ENCODE measurements at regions not wholly inside any gene's neighbourhood (a gene's known extent, or its start where the extent isn't known, plus 50 kb on each side); places are given as distances from the start of the nearest gene placed in this dataset.
"Not testable (repeated sequence)": the region's sequence is repeated elsewhere in the genome, so short reads cannot be mapped to it uniquely, and the experiment has no call there.

GRCh38 chr16:88148682-88149081 is 197.4 kb downstream of the BANP start:
- POLR2A ChIA-PET = interaction anchor here (0.6 kb wide), 1 partner anchor 301 kb away, joined by 4 read pairs; no protein-coding TSS in a partner anchor
- H3K4me2 ChIP-seq (ENCODE audit: insufficient read depth, low read length); H4K20me1 ChIP-seq (replicated peaks; ENCODE audit: control insufficient read depth, insufficient read depth, low read length); H3K9ac ChIP-seq (ENCODE audit: insufficient read depth in 1 of 2, low read depth in 2 of 2, low read length in 2 of 2); H3K27ac ChIP-seq (ENCODE audit: extremely low read depth, low read depth, low read length); H3K27me3 ChIP-seq (ENCODE audit: control insufficient read depth in 2 of 2, insufficient read depth in 2 of 2, low read length in 2 of 2); BruUV-seq (replicated peaks); H3K79me2 ChIP-seq (ENCODE audit: control insufficient read depth, insufficient read depth, low read length); CTCF ChIA-PET (ENCODE audit: low intra/inter-chr PET ratio); FAIRE-seq; H3K4me3 ChIP-seq; H3K36me3 ChIP-seq (ENCODE audit: control insufficient read depth, insufficient read depth, low read length); H3K9me3 ChIP-seq (replicated peaks; ENCODE audit: control insufficient read depth, insufficient read depth, low read depth, low read length); H3K9me1 ChIP-seq (ENCODE audit: control insufficient read depth, insufficient read depth, low read length); H2AFZ ChIP-seq (ENCODE audit: low read depth, low read length); ATAC-seq; in situ Hi-C loops (cut with MboI); DNase-seq (ENCODE audit: extremely low read depth in 1 of 4, low spot score in 3 of 4); intact Hi-C loops (cut with micrococcal nuclease): not testable (repeated sequence)
- 19% methylated on average over 10 of the region's 11 CpGs for WGBS (ENCODE audit: insufficient coverage, low coverage, missing lambda C conversion rate)
- H3K4me1 ChIP-seq (replicated peaks in 1 of 2; ENCODE audit: control insufficient read depth in 2 of 2, insufficient read depth in 2 of 2, low read length in 2 of 2) = peaks cover 20 to 41% of the 10 kb centered on the region in 2 experiments

- H3K36me3 ChIP-seq (ENCODE audit: control insufficient read depth, insufficient read depth, low read length); BruUV-seq (replicated peaks); H3K27ac ChIP-seq (ENCODE audit: extremely low read depth, low read depth, low read length); H3K9ac ChIP-seq (ENCODE audit: insufficient read depth in 1 of 2, low read depth in 2 of 2, low read length in 2 of 2); intact Hi-C loops (cut with micrococcal nuclease); H3K4me2 ChIP-seq (ENCODE audit: insufficient read depth, low read length); H2AFZ ChIP-seq (ENCODE audit: low read depth, low read length); H3K9me3 ChIP-seq (replicated peaks; ENCODE audit: control insufficient read depth, insufficient read depth, low read depth, low read length); H3K27me3 ChIP-seq (ENCODE audit: control insufficient read depth in 2 of 2, insufficient read depth in 2 of 2, low read length in 2 of 2); H3K9me1 ChIP-seq (ENCODE audit: control insufficient read depth, insufficient read depth, low read length); H3K79me2 ChIP-seq (ENCODE audit: control insufficient read depth, insufficient read depth, low read length); in situ Hi-C loops (cut with MboI); H3K4me3 ChIP-seq; H4K20me1 ChIP-seq (replicated peaks; ENCODE audit: control insufficient read depth, insufficient read depth, low read length); TF ChIP-seq TOE1 (CRISPR knock-in tag; IDR thresholded peaks at IDR 0.05; ENCODE audit: borderline replicate concordance, low read depth); MYNN (CRISPR knock-in tag; IDR thresholded peaks at IDR 0.05); PBX2 (CRISPR knock-in tag; IDR thresholded peaks at IDR 0.05; ENCODE audit: low read depth): not testable (repeated sequence)
- DNase-seq (ENCODE audit: extremely low read depth in 1 of 4, low spot score in 3 of 4) (peak; percentile 25 to 85 (median 56)), ATAC-seq (peak; percentile 90), FAIRE-seq (peak; percentile 97)
- CTCF ChIA-PET (ENCODE audit: low intra/inter-chr PET ratio) = interaction anchor here (0.6 kb wide), 1 partner anchor 67 kb away, joined by 3 read pairs; no protein-coding TSS in a partner anchor
- 2% methylated on average over 10 of the region's 14 CpGs for WGBS (ENCODE audit: insufficient coverage, low coverage, missing lambda C conversion rate)
- POLR2A ChIA-PET = interaction anchor here (0.6 kb wide), 1 partner anchor 301 kb away, joined by 4 read pairs; no protein-coding TSS in a partner anchor
- H3K4me1 ChIP-seq (replicated peaks in 1 of 2; ENCODE audit: control insufficient read depth in 2 of 2, insufficient read depth in 2 of 2, low read length in 2 of 2) = peaks cover 20 to 36% of the 10 kb centered on the region in 2 experiments
- TF ChIP-seq TOE1 (IDR thresholded peaks at IDR 0.05; ENCODE audit: borderline replicate concordance) (0 out of 2 replicates have a peak, but pooled peaks have one; percentile 24), DMBX1 (CRISPR knock-in tag; IDR thresholded peaks at IDR 0.05; ENCODE audit: borderline replicate concordance) (peak; percentile 72), MYNN (IDR thresholded peaks at IDR 0.05) (peak; percentile 62; the same call in 1 of the 2 replicates), TBL1XR1 (IDR thresholded peaks at IDR 0.05; ENCODE audit: low read length in 2 of 2) (peak in 1 of 2 experiments; percentile 57; a peak in 2 of 4 replicates), CBFA2T3 (IDR thresholded peaks at IDR 0.05) (peak; percentile 85), PBX2 (tag; conservative IDR thresholded peaks at IDR 0.05; ENCODE audit: low read depth) (0 out of 2 replicates have a peak, but pooled peaks have one; percentile 16), ZNF766 (CRISPR knock-in tag; conservative IDR thresholded peaks at IDR 0.05) (0 out of 2 replicates have a peak, but pooled peaks have one; percentile 41), STAT5A (IDR thresholded peaks at IDR 0.05; ENCODE audit: borderline replicate concordance, low read length) (peak; percentile 45; the same call in 1 of the 2 replicates), TCF3 (CRISPR knock-in tag; IDR thresholded peaks at IDR 0.05) (peak; percentile 92), PKNOX1 (IDR thresholded peaks at IDR 0.05) (peak; percentile 76)
These were observed 197.9 kb downstream of the BANP start for GRCh38 chr16:88149158-88149603.

Data from K562 (cell line).